ENCODE measurements at regions not wholly inside any gene's neighbourhood (a gene's known extent, or its start where the extent isn't known, plus 50 kb on each side); places are given as distances from the start of the nearest gene placed in this dataset.

DNA sequence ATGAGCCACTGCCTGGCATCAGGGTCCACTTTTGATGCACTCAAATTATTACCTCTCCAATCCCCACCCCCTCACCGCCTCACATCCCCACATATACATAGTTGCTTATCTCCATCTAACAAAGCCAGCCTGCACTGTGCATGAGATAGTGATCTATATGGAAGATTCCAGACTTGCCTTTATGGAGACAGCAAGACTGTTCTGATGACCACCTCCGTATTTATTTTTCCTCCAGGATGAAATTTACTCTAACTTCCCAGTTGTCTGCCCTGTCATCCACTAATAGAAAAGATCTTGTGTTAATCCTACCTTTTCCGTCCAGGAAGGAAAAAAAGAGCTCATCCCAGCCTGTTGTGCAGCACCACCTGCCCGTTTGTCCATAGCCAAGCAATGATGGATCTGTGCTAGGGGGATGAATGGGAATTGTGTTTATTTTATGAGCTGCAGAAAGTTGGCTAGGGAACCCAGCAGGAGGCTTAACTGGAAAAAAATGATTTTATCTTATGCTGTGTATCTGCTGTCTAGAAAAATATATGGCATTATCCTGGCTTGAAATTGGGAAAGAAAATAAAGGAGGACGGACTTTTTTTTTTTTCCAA lies 114.5 kb downstream of the CD47 start:
- TF ChIP-seq, protein P1, sequence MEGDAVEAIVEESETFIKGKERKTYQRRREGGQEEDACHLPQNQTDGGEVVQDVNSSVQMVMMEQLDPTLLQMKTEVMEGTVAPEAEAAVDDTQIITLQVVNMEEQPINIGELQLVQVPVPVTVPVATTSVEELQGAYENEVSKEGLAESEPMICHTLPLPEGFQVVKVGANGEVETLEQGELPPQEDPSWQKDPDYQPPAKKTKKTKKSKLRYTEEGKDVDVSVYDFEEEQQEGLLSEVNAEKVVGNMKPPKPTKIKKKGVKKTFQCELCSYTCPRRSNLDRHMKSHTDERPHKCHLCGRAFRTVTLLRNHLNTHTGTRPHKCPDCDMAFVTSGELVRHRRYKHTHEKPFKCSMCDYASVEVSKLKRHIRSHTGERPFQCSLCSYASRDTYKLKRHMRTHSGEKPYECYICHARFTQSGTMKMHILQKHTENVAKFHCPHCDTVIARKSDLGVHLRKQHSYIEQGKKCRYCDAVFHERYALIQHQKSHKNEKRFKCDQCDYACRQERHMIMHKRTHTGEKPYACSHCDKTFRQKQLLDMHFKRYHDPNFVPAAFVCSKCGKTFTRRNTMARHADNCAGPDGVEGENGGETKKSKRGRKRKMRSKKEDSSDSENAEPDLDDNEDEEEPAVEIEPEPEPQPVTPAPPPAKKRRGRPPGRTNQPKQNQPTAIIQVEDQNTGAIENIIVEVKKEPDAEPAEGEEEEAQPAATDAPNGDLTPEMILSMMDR (IDR thresholded peaks at IDR 0.05) = no peak

DNA sequence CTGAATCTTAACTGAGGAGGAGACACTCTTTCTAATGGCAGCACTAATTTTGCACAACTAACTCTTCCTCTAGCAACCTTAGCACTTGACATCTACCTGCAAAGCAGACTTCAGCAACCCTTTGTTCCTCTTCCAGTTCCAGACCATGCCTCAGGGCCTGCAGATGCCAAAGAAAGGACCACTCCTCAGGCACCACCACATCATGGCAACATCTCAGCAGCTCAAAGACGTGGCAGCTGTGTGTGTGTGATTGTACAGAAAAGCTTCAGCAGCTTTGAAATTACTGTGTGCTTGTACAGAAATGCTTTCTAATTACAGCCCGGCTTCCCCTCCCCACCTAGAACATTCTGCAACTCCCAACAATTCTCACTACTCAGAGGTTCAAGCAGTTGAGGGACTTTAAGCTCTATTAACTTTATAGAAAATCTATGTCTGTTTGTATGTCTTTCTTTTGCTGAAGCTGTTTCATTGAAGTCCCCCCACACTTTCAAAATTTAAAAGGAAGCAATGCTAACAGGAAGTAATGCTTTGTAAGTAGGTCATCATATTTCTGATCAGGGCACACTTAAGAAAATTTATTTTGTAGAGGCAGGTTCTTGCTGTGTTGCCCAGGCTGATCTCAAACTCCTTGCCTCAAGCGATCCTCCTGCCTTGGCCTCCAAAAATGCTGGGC lies 115.2 kb downstream of the CD47 start:
- TF ChIP-seq, protein P1 (IDR thresholded peaks at IDR 0.05) = no peak

DNA sequence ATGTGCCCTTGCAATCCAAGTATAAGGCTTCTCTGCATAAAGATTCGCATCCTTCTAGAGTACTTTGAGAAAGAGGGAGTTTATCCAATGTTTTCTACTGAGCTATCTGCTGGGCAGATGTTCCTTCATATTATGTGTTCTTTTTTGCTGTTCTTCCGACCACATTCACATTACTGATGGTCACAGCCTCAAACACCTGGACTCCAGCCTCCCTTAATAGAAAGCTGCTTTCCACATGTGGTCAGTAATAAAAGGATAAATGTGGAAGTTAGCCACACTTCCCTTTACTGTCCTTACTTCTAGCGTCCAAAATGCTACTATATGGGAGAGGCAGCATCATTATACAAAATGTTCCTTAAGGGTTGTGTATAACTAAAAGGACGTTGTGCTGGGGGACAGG lies 116.9 kb downstream of the CD47 start:
- TF ChIP-seq, protein P1 (IDR thresholded peaks at IDR 0.05) = no peak

DNA sequence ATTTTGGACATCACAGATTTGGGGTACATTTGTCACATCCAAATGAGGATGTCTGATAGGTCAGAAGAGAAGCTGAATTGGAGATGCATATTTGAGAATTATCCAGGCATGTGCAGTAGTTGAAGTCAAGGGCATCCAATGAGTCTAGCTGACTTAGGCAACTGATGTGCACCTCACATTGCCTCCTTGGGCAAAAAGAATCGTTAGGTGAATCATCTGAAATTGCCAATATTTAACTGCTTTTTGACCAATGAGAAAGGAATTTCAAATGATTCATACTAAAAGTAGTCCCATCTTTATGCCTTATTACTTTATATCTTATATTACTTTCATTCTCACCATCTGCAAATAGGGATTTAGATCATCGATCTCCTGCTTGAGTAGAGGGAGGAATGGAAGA lies 117.7 kb downstream of the CD47 start:
- TF ChIP-seq, protein P1 (IDR thresholded peaks at IDR 0.05) = no peak

DNA sequence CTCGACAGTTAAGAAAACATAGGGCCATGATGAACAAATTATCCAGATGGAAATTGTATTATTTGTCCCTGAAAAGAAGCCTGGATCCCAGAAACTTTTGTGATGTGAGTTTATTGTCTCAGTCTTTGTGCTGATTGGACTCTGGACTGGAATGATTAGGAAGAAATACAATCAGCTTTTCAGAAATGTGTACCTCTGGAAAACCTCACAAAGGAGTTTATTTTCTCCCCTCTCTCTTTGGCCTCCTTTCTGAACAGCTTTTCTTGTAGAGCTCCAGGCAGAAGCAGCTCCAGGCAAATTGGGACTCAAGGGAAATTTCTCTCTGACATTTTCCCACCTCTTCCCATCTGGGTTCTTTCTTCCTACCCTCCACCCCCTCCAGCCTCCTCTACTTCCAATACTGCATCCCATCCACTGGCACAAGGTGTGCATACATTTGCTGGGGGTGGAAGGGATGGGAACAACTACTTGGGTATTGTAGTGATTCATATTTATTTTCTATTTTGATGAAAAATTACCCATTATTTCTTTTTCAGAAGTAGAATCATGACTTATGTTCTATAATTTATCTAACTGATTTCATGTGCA lies 119.7 kb downstream of the CD47 start:
- TF ChIP-seq, protein P1 (IDR thresholded peaks at IDR 0.05) = no peak

DNA sequence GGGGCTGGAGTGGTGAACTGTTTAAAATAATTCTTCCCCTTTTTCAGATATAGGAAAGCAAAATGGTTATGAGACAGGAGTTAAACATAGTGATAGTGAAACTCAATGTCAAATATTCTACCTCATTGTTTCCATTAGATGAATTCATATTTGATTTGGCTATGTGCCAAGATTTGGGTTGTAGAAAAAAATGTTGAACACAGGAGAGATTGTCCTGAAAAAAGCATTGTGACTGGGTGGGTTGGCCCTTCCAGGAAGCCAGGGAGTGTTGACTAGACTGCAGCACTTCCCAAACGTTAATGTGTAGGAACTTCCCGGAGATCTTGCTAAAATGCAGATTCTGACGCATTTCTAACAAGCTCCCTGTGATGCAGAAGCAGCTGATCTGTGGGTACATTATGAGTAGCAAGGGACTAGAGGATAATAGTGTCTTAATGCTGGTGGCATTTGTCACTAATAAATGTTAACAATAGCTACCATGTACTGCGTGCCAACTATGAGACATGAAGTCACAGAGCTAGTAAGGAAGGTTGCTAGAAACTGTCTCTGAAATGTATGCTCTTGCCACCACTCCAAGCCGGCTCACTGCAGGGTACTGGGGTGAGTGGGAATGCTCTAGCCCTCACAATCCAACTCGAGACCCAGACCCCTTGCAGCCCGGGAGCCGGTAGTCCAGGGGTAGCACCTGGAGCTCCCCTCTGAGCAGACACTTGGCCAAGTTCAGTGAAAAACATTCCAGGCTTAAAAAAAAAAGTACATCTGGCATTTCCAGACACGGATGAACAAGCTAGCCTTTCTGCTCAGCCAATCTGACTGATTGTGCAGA lies 120.6 kb downstream of the CD47 start:
- TF ChIP-seq, protein P1 (IDR thresholded peaks at IDR 0.05) = no peak

DNA sequence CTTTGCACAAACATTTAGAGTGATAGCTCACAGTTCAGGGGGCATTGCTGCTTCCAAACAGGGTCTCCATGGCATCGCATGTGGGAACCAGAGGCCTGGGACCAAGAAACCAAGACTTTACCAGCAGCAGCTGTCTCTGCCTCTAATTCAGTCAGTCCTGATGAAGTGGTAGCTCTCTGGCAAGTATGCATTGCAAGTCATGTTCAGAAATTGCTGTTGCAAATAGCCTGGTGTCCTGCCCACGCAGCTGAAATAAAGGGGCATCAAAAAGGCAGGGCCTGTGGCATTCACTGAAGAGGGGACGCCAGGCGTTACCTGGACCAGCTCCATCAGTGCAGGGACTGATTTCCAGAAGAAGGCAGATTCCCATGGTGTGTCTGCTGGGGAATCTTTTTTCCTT lies 121.3 kb downstream of the CD47 start:
- TF ChIP-seq, protein P1 (IDR thresholded peaks at IDR 0.05) = no peak

Data from LNCAP (cell line).